ENCODE measurements at regions not wholly inside any gene's neighbourhood (a gene's known extent, or its start where the extent isn't known, plus 50 kb on each side); places are given as distances from the start of the nearest gene placed in this dataset.

GRCh38 chr20:48207505-48207904 is 422.2 kb upstream of the SULF2 start:
- H3K36me3 Mint-ChIP-seq, result no peaks in the 10 kb centered on the region
- no peaks in the 10 kb centered on the region for H3K9me3 Mint-ChIP-seq
- H3K4me1 Mint-ChIP-seq, result no peaks in the 10 kb centered on the region

GRCh38 chr20:48205786-48206185 is 420.5 kb upstream of the SULF2 start:
- H3K27ac ChIP-seq (ENCODE audit: low read depth in 1 of 2, low read length in 2 of 2), result no peak overlapping the region
- H3K79me2 ChIP-seq (ENCODE audit: insufficient read depth, low read length), result no peaks in the 10 kb centered on the region
- H2AFZ ChIP-seq (ENCODE audit: insufficient read depth, low read depth, low read length, poor library complexity, severe bottlenecking), result no peak overlapping the region
- intact Hi-C loops (cut with micrococcal nuclease), result no loop called here
- no peak overlapping the region for H3K4me3 ChIP-seq (replicated peaks in 1 of 3; ENCODE audit: low read depth in 2 of 3, low read length in 3 of 3)
- H3K4me1 ChIP-seq (ENCODE audit: control insufficient read depth in 1 of 2, insufficient read depth in 2 of 2, low read length in 2 of 2), result no peaks in the 10 kb centered on the region
- no peak for TF ChIP-seq CTCF (IDR thresholded peaks at IDR 0.05)
- no peak overlapping the region for H3K4me2 ChIP-seq (replicated peaks; ENCODE audit: extremely low read depth, low read length, poor library complexity, severe bottlenecking)
- peaks cover 2 to 11% (median 7%) of the 10 kb centered on the region in 3 donors for H3K27me3 Mint-ChIP-seq (ENCODE audit: low read depth in 3 of 3)
- no peaks in the 10 kb centered on the region for H3K9me3 ChIP-seq (replicated peaks in 1 of 2; ENCODE audit: control insufficient read depth in 1 of 2, insufficient read depth in 1 of 2, low read length in 2 of 2)
- H3K9me3 Mint-ChIP-seq, result peaks cover 0 to 3% (median 0%) of the 10 kb centered on the region in 7 donors
- H3K36me3 Mint-ChIP-seq, result no peaks in the 10 kb centered on the region
- H3K9ac ChIP-seq (ENCODE audit: insufficient read depth, low read length, poor library complexity, severe bottlenecking), result no peak overlapping the region
- no peak overlapping the region for H3K27ac Mint-ChIP-seq
- no peaks in the 10 kb centered on the region for H3K27me3 ChIP-seq (ENCODE audit: control insufficient read depth in 2 of 2, insufficient read depth in 2 of 2, low read length in 2 of 2)
- no peaks in the 10 kb centered on the region for H3K36me3 ChIP-seq (replicated peaks in 1 of 2; ENCODE audit: control insufficient read depth in 1 of 2, insufficient read depth in 2 of 2, low read length in 2 of 2)
- no peak for DNase-seq
- 98% methylated on average over 5 of the region's 7 CpGs for WGBS (ENCODE audit: insufficient coverage)
- no peaks in the 10 kb centered on the region for H3K4me1 Mint-ChIP-seq
- H3K4me3 Mint-ChIP-seq, result no peak overlapping the region
- no peaks in the 10 kb centered on the region for H4K20me1 ChIP-seq (ENCODE audit: insufficient read depth, low read length)

More at GRCh38 chr20:48207505-48207904, 422.2 kb upstream of the SULF2 start:
- no peaks in the 10 kb centered on the region for H3K36me3 ChIP-seq (replicated peaks in 1 of 2; ENCODE audit: control insufficient read depth in 1 of 2, insufficient read depth in 2 of 2, low read length in 2 of 2)
- H3K4me1 ChIP-seq (ENCODE audit: control insufficient read depth in 1 of 2, insufficient read depth in 2 of 2, low read length in 2 of 2), result no peaks in the 10 kb centered on the region
- no peaks in the 10 kb centered on the region for H3K9me3 ChIP-seq (replicated peaks in 1 of 2; ENCODE audit: control insufficient read depth in 1 of 2, insufficient read depth in 1 of 2, low read length in 2 of 2)
- intact Hi-C loops (cut with micrococcal nuclease), result no loop called here
- Mint-ChIP-seq H3K27ac (no peak overlapping the region), H3K4me3 (no peak overlapping the region), H3K27me3 (ENCODE audit: low read depth in 3 of 3) (peaks cover 2 to 10% (median 9%) of the 10 kb centered on the region in 3 donors)
- no peak for TF ChIP-seq CTCF (IDR thresholded peaks at IDR 0.05)
- no peaks in the 10 kb centered on the region for H4K20me1 ChIP-seq (ENCODE audit: insufficient read depth, low read length)
- no peak overlapping the region for H3K27ac ChIP-seq (ENCODE audit: low read depth in 1 of 2, low read length in 2 of 2)
- whole genome bisulfite sequencing (ENCODE audit: insufficient coverage), result 91% methylated on average over 4 of the region's 4 CpGs
- H3K4me3 ChIP-seq (replicated peaks in 1 of 3; ENCODE audit: low read depth in 2 of 3, low read length in 3 of 3), result no peak overlapping the region
- no peaks in the 10 kb centered on the region for H3K79me2 ChIP-seq (ENCODE audit: insufficient read depth, low read length)
- no peak overlapping the region for H3K4me2 ChIP-seq (replicated peaks; ENCODE audit: extremely low read depth, low read length, poor library complexity, severe bottlenecking)
- H2AFZ ChIP-seq (ENCODE audit: insufficient read depth, low read depth, low read length, poor library complexity, severe bottlenecking), result no peak overlapping the region
- H3K27me3 ChIP-seq (ENCODE audit: control insufficient read depth in 2 of 2, insufficient read depth in 2 of 2, low read length in 2 of 2), result no peaks in the 10 kb centered on the region
- no peak overlapping the region for H3K9ac ChIP-seq (ENCODE audit: insufficient read depth, low read length, poor library complexity, severe bottlenecking)
- no peak for DNase-seq

Data from CD14-positive monocyte (primary cell).